H1 (cell line): ENCODE measurements at regions not wholly inside any gene's neighbourhood (a gene's known extent, or its start where the extent isn't known, plus 50 kb on each side); places are given as distances from the start of the nearest gene placed in this dataset.

Experiments
- CTCF ChIA-PET: fragments of 300-600 bp; sonication (Branson Sonifier 250); formaldehyde crosslinking; loops from one replicate; lab custom pipeline; 2021; ENCODE audit not compliant: partially characterized antibody; lab: Charles Lee
- POLR2A ChIA-PET: fragments of 300-600 bp; sonication (Branson Sonifier 250); formaldehyde crosslinking; loops from one replicate; lab custom pipeline; 2021; ENCODE audit warnings: inconsistent platforms; ENCODE audit not compliant: partially characterized antibody; lab: Charles Lee
- DNase-seq, 2 experiments: peaks; one replicate each; pipeline versions ENCODE4 v3.0.0 to v3.0.0-alpha.2; 2010 to 2022; ENCODE audit warnings: low spot score in 2 of 2, low read depth in 1 of 2, mixed read lengths in 1 of 2
- FAIRE-seq: peaks from 2 replicates; lab custom pipeline; 2011; peaks lifted over from hg19 to GRCh38; lab: Jason Lieb, UNC
- H2AFZ ChIP-seq: 2 replicates; pipeline ENCODE4 v1.8.1; 2012; ENCODE audit warnings: low read length, inconsistent platforms
- H2AK5ac ChIP-seq: 2 replicates; pipeline ENCODE4 v1.6.1; 2013; ENCODE audit warnings: low read depth, low read length
- H2BK120ac ChIP-seq: replicated peaks from 2 replicates; pipeline ENCODE3; 2013; ENCODE audit warnings: low read depth, low read length, inconsistent platforms
- H2BK12ac ChIP-seq: 2 replicates; pipeline ENCODE4 v1.6.1; 2013; ENCODE audit warnings: low read depth, low read length
- H2BK15ac ChIP-seq: 2 replicates; pipeline ENCODE4 v1.6.1; 2013; ENCODE audit warnings: low read length
- H2BK20ac ChIP-seq: 2 replicates; pipeline ENCODE4 v1.6.1; 2013; ENCODE audit warnings: low read length
- H2BK5ac ChIP-seq: 2 replicates; pipeline ENCODE4 v1.6.1; 2013; ENCODE audit warnings: low read depth, low read length
- H3K14ac ChIP-seq: 2 replicates; pipeline ENCODE4 v1.6.1; 2013; ENCODE audit warnings: inconsistent platforms; ENCODE audit not compliant: insufficient read length
- H3K18ac ChIP-seq: 2 replicates; pipeline ENCODE4 v1.6.1; 2013; ENCODE audit warnings: low read length; ENCODE audit errors: extremely low read depth
- H3K23ac ChIP-seq: 2 replicates; pipeline ENCODE4 v1.6.1; 2013; ENCODE audit warnings: inconsistent platforms; ENCODE audit not compliant: insufficient read length
- H3K23me2 ChIP-seq: 2 replicates; pipeline ENCODE4 v1.6.1; 2013; ENCODE audit warnings: low read depth, low read length
- H3K27ac ChIP-seq: 2 replicates; pipeline ENCODE4 v1.6.1; 2011; ENCODE audit warnings: low read depth, low read length, inconsistent platforms
- H3K27me3 ChIP-seq, 4 experiments: replicated peaks in 1 of 4; 1 replicate in 1 of 4; 2 replicates in 3 of 4; pipeline versions ENCODE4 v1.6.1 to v1.8.1; 2011 to 2013; ENCODE audit warnings: low read length in 3 of 4, mild to moderate bottlenecking in 3 of 4, inconsistent platforms in 2 of 4, mixed read lengths in 2 of 4, moderate library complexity in 1 of 4; ENCODE audit not compliant: control insufficient read depth in 3 of 4, insufficient read depth in 3 of 4; ENCODE audit errors: extremely low read depth in 1 of 4
- H3K36me3 ChIP-seq, 4 experiments: 2 replicates each; pipeline versions ENCODE4 v1.6.1 to v1.8.1; 2011 to 2013; ENCODE audit warnings: mild to moderate bottlenecking in 4 of 4, low read length in 3 of 4, moderate library complexity in 2 of 4, control low read depth in 1 of 4, inconsistent platforms in 1 of 4; ENCODE audit not compliant: insufficient read depth in 4 of 4, control insufficient read depth in 2 of 4
- H3K4ac ChIP-seq: replicated peaks from 2 replicates; pipeline ENCODE3; 2013; ENCODE audit warnings: low read length, low read depth, mixed read lengths, inconsistent platforms; ENCODE audit not compliant: insufficient read length
- H3K4me1 ChIP-seq, 4 experiments: replicated peaks in 1 of 4; 1 replicate in 1 of 4; 2 replicates in 3 of 4; pipeline versions ENCODE4 v1.6.1 to v1.8.1; 2011 to 2013; ENCODE audit warnings: low read length in 3 of 4, inconsistent platforms in 2 of 4, mixed read lengths in 1 of 4; ENCODE audit not compliant: insufficient read depth in 4 of 4, control insufficient read depth in 3 of 4
- H3K4me2 ChIP-seq, 2 experiments: 2 replicates each; pipeline versions ENCODE4 v1.6.1 to v1.8.1; 2011 to 2013; ENCODE audit warnings: low read depth in 2 of 2, low read length in 2 of 2, control low read depth in 1 of 2, inconsistent platforms in 1 of 2, mild to moderate bottlenecking in 1 of 2; ENCODE audit not compliant: insufficient read depth in 1 of 2
- H3K4me3 ChIP-seq, 4 experiments: fragments of 200-600, 300-600 bp in 1 of 4; sonication (generic), shearing (Covaris generic), sonication (Bioruptor Twin) in 1 of 4; 2 replicates each; pipeline versions ENCODE4 v1.5.1 to v1.8.1; 2011 to 2016; ENCODE audit warnings: low read length in 4 of 4, low read depth in 3 of 4, control low read depth in 2 of 4, inconsistent platforms in 2 of 4, mild to moderate bottlenecking in 2 of 4, mixed read lengths in 1 of 4, moderate library complexity in 1 of 4; ENCODE audit not compliant: insufficient read depth in 2 of 4; ENCODE audit errors: extremely low read depth in 1 of 4
- H3K56ac ChIP-seq: replicated peaks from 2 replicates; pipeline ENCODE3; 2013; ENCODE audit warnings: low read depth, mild to moderate bottlenecking, mixed read lengths, low read length, inconsistent platforms; ENCODE audit not compliant: insufficient read length
- H3K79me1 ChIP-seq: 2 replicates; pipeline ENCODE4 v1.6.1; 2013; ENCODE audit warnings: low read depth, low read length, control low read depth
- H3K79me2 ChIP-seq, 2 experiments: 2 replicates each; pipeline versions ENCODE4 v1.6.1 to v1.8.1; 2012 to 2013; ENCODE audit warnings: low read length in 2 of 2, mild to moderate bottlenecking in 2 of 2, inconsistent platforms in 1 of 2; ENCODE audit not compliant: insufficient read depth in 2 of 2, control insufficient read depth in 1 of 2
- H3K9ac ChIP-seq, 4 experiments: replicated peaks in 1 of 4; 1 replicate in 1 of 4; 2 replicates in 3 of 4; pipeline versions ENCODE4 v1.6.1 to v1.8.1; 2011 to 2013; ENCODE audit warnings: low read depth in 3 of 4, low read length in 3 of 4, control low read depth in 2 of 4, mild to moderate bottlenecking in 2 of 4, moderate library complexity in 2 of 4, inconsistent platforms in 1 of 4; ENCODE audit errors: extremely low read depth in 1 of 4
- H3K9me3 ChIP-seq, 2 experiments: 2 replicates each; pipeline versions ENCODE4 v1.6.1 to v1.8.1; 2012 to 2013; ENCODE audit warnings: mild to moderate bottlenecking in 2 of 2, moderate library complexity in 2 of 2, control low read depth in 1 of 2, inconsistent platforms in 1 of 2, low read depth in 1 of 2, low read length in 1 of 2, mixed read lengths in 1 of 2; ENCODE audit not compliant: insufficient read depth in 2 of 2
- H4K20me1 ChIP-seq, 2 experiments: replicated peaks in 1 of 2; 2 replicates each; pipeline versions ENCODE3 to v1.8.1; 2011 to 2013; ENCODE audit warnings: inconsistent platforms in 2 of 2, low read length in 2 of 2, mild to moderate bottlenecking in 1 of 2; ENCODE audit not compliant: insufficient read depth in 2 of 2, control insufficient read depth in 1 of 2
- H4K5ac ChIP-seq: 2 replicates; pipeline ENCODE4 v1.6.1; 2013; ENCODE audit warnings: low read length, low read depth, mixed read lengths, inconsistent platforms; ENCODE audit not compliant: insufficient read length
- H4K8ac ChIP-seq: 2 replicates; pipeline ENCODE4 v1.8.0; 2013; ENCODE audit warnings: mild to moderate bottlenecking, moderate library complexity, low read length, inconsistent platforms; ENCODE audit not compliant: insufficient read depth; ENCODE audit errors: extremely low read depth
- H4K91ac ChIP-seq: replicated peaks from 2 replicates; pipeline ENCODE3; 2013; ENCODE audit warnings: low read length, mixed read lengths, inconsistent platforms; ENCODE audit not compliant: insufficient read length
- WGBS, 2 experiments: shearing (Covaris generic) in 1 of 2; methylation state at CpG; one replicate each; pipeline versions ENCODE4 v1.1.6 to v1.1.7; 2013 to 2015; ENCODE audit warnings: low lambda C conversion rate in 2 of 2, mixed read lengths in 2 of 2, inconsistent platforms in 1 of 2, low coverage in 1 of 2, missing lambda C conversion rate in 1 of 2; ENCODE audit not compliant: insufficient replicate concordance in 2 of 2, insufficient coverage in 1 of 2, insufficient read length in 1 of 2; ENCODE audit errors: extremely low coverage in 1 of 2, missing lambda C conversion rate in 1 of 2; 5-methylcytosine and 5-hydroxymethylcytosine counted together
- TF ChIP-seq, protein P1 (sequence below): IDR thresholded peaks from 2 replicates; pipeline ENCODE4 v1.6.1; 2011; ENCODE audit warnings: low read depth, mild to moderate bottlenecking, low read length; ENCODE audit not compliant: insufficient read depth
- TF ChIP-seq, protein P2 (sequence below): IDR thresholded peaks from 2 replicates; pipeline ENCODE4 v1.6.1; 2012; ENCODE audit warnings: low read length, inconsistent platforms

DNA sequence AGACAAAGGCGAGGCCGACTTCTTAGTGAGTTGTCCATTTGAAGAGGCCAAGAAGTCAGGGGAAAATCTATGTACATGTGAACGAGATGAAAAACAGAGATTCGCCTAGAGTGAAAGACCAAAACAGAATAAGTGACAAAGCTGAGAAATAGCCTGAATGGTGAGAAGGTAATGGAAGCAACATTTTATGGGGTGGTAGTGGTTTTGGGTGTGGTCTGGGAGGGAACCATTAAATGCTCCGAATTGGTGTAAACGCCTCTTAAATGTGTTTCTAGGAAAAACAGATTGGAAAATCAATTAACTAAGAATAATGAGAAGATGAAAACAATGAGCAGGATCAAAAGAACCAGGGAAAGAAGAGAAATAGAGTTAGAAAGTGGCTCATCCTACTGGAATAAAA is 83.8 kb upstream of the MANSC4 start:
- Histone ChIP-seq H3K9ac (no peak overlapping the region), H3K23ac (no peak overlapping the region), H2AFZ (no peak overlapping the region; the same call in 1 of the 2 replicates), H2BK12ac (no peak overlapping the region), H2BK15ac (no peak overlapping the region), H2BK120ac (no peak overlapping the region), H2BK5ac (no peak overlapping the region), H3K79me2 (no peaks in the 10 kb centered on the region), H3K4me1 (no peaks in the 10 kb centered on the region), H3K18ac (no peak overlapping the region), H2BK20ac (no peak overlapping the region), H3K56ac (no peak overlapping the region), H3K4me3 (no peak overlapping the region), H3K27me3 (no peaks in the 10 kb centered on the region), H4K91ac (no peak overlapping the region), H3K4me2 (no peak overlapping the region), H3K23me2 (no peaks in the 10 kb centered on the region), H3K27ac (no peak overlapping the region), H3K4ac (no peak overlapping the region), H3K9me3 (no peaks in the 10 kb centered on the region), H3K36me3 (no peaks in the 10 kb centered on the region), H4K8ac (no peak overlapping the region), H4K20me1 (no peaks in the 10 kb centered on the region), H3K14ac (no peak overlapping the region), H3K79me1 (no peaks in the 10 kb centered on the region)
- no peak for DNase-seq
- FAIRE-seq = no peak
- CTCF ChIA-PET = interaction anchor here (0.5 to 0.9 kb wide), 2 partner anchors 131 to 435 kb away, joined by 3 read pairs; no protein-coding TSS in a partner anchor
- TF ChIP-seq, protein P1, sequence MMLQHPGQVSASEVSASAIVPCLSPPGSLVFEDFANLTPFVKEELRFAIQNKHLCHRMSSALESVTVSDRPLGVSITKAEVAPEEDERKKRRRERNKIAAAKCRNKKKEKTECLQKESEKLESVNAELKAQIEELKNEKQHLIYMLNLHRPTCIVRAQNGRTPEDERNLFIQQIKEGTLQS = no peak
- TF ChIP-seq, protein P2, sequence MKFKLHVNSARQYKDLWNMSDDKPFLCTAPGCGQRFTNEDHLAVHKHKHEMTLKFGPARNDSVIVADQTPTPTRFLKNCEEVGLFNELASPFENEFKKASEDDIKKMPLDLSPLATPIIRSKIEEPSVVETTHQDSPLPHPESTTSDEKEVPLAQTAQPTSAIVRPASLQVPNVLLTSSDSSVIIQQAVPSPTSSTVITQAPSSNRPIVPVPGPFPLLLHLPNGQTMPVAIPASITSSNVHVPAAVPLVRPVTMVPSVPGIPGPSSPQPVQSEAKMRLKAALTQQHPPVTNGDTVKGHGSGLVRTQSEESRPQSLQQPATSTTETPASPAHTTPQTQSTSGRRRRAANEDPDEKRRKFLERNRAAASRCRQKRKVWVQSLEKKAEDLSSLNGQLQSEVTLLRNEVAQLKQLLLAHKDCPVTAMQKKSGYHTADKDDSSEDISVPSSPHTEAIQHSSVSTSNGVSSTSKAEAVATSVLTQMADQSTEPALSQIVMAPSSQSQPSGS = no peak
- TF ChIP-seq, all 59 proteins: peak for 0
- Histone ChIP-seq H2AK5ac (no peak overlapping the region), H4K5ac (no peak overlapping the region)
- POLR2A ChIA-PET = no interaction called here
- WGBS, 2 experiments = 88% methylated on average over 6 of the region's 6 CpGs; no CpG with 5 or more reads in 1 of the 2 experiments
